Progenitor cell of endocrine pancreas (in vitro differentiated cells): ENCODE measurements at regions not wholly inside any gene's neighbourhood (a gene's known extent, or its start where the extent isn't known, plus 50 kb on each side); places are given as distances from the start of the nearest gene placed in this dataset.
"Not testable (repeated sequence)": the region's sequence is repeated elsewhere in the genome, so short reads cannot be mapped to it uniquely, and the experiment has no call there.

ENCODE experiments used
- DNase-seq: peaks from one replicate; pipeline ENCODE4 v3.0.0; 2021; ENCODE audit warnings: low spot score; ENCODE audit not compliant: unreplicated experiment
- H3K27ac Mint-ChIP-seq: 2 replicates; pipeline ENCODE4 v1.8.0; 2021; ENCODE audit warnings: mild to moderate bottlenecking, moderate library complexity, mixed read lengths
- H3K27me3 Mint-ChIP-seq: 2 replicates; pipeline ENCODE4 v1.8.0; 2021; ENCODE audit warnings: mixed read lengths
- H3K36me3 Mint-ChIP-seq: 2 replicates; pipeline ENCODE4 v1.8.0; 2022; ENCODE audit warnings: mixed read lengths; ENCODE audit not compliant: insufficient read depth
- H3K4me1 Mint-ChIP-seq: 2 replicates; pipeline ENCODE4 v1.8.0; 2021; ENCODE audit warnings: low read depth, mixed read lengths
- H3K4me3 Mint-ChIP-seq: 2 replicates; pipeline ENCODE4 v1.8.0; 2021; ENCODE audit warnings: low read depth, mild to moderate bottlenecking, moderate library complexity, mixed read lengths
- H3K9me3 Mint-ChIP-seq: 2 replicates; pipeline ENCODE4 v1.8.0; 2021; ENCODE audit warnings: low read depth, mixed read lengths
- CTCF ChIP-seq: fragments of 200-600 bp; sonication (generic); IDR thresholded peaks from one replicate; pipeline ENCODE4 v1.5.0; 2021; ENCODE audit warnings: antibody characterized with exemption, mild to moderate bottlenecking; ENCODE audit not compliant: unreplicated experiment

DNA sequence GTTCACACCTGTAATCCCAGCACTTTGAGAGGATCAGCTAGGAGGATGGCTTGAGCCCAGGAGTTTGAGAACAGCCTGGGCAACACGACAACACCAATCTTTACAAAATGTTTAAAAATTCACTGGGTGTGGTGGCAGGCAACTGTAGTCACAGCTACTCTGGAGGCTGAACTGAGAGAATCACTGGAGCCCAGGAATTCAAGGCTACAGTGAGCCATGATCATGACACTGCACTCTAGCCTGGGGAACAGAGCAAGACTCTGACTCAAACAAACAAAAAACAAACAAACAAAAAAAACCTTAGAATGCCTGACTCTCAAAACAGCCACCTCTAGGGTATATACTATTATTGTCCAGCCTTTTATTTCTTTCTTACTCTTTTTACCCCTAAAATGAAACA is 56.5 kb upstream of the PAPSS2 start:
- peaks cover 17% of the 10 kb centered on the region for H3K4me1 Mint-ChIP-seq
- H3K27ac Mint-ChIP-seq: no peak overlapping the region
- H3K36me3 Mint-ChIP-seq: no peaks in the 10 kb centered on the region
- H3K4me3 Mint-ChIP-seq: no peak overlapping the region
- H3K27me3 Mint-ChIP-seq: no peaks in the 10 kb centered on the region
- no peak for TF ChIP-seq CTCF
- no peak for DNase-seq
- H3K9me3 Mint-ChIP-seq: no peaks in the 10 kb centered on the region

GRCh38 chr10:87603769-87604168 is 55.9 kb upstream of the PAPSS2 start:
- Mint-ChIP-seq H3K4me3 (no peak overlapping the region), H3K9me3 (no peaks in the 10 kb centered on the region), H3K4me1 (peaks cover 17% of the 10 kb centered on the region), H3K27me3 (no peaks in the 10 kb centered on the region), H3K36me3 (no peaks in the 10 kb centered on the region), H3K27ac (no peak overlapping the region)
- no peak for TF ChIP-seq CTCF
- DNase-seq: no peak

DNA sequence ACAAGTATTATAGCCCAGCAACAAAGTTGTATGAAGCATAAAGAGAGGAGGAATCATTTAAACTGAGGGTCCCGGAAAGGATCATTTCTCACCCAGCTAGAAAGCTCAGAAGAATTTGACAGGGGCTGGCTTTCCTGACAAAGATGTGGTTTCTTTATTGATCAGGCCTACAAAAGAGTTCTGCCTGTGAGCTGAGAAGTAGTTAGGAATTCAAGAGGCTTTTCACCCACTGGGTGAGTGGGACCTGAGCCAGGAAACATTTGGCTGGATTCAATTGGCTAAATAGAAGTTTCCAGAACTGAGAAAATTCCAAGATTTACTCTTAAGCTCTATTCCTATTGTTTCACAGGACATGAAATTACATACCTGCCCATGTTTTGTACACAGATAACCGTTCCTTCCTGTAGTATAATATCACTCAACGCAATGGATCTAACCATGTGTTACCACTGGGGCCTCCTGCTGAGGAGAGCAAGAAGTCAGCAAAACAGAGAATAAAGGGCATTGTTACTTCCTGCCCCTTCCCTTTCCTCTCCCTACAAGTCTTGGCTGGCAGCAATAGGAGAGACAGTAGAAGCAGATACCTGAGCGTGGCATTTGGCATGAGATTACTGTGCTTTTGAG is 53.9 kb upstream of the PAPSS2 start:
- Mint-ChIP-seq H3K4me1 (peaks cover 17% of the 10 kb centered on the region), H3K27me3 (no peaks in the 10 kb centered on the region), H3K36me3 (no peaks in the 10 kb centered on the region), H3K27ac (peak overlapping the region; percentile 76), H3K9me3 (peaks cover 2% of the 10 kb centered on the region), H3K4me3 (no peak overlapping the region)
- no peak for TF ChIP-seq CTCF
- DNase-seq: no peak

- H3K4me3 Mint-ChIP-seq: no peak overlapping the region
- no peaks in the 10 kb centered on the region for H3K27me3 Mint-ChIP-seq
- peaks cover 14% of the 10 kb centered on the region for H3K9me3 Mint-ChIP-seq
- DNase-seq: no peak
- peaks cover 16% of the 10 kb centered on the region for H3K4me1 Mint-ChIP-seq
- H3K36me3 Mint-ChIP-seq: no peaks in the 10 kb centered on the region
- no peak for TF ChIP-seq CTCF
- no peak overlapping the region for H3K27ac Mint-ChIP-seq
Measured at GRCh38 chr10:87608756-87609155, 50.9 kb upstream of the PAPSS2 start.

DNA sequence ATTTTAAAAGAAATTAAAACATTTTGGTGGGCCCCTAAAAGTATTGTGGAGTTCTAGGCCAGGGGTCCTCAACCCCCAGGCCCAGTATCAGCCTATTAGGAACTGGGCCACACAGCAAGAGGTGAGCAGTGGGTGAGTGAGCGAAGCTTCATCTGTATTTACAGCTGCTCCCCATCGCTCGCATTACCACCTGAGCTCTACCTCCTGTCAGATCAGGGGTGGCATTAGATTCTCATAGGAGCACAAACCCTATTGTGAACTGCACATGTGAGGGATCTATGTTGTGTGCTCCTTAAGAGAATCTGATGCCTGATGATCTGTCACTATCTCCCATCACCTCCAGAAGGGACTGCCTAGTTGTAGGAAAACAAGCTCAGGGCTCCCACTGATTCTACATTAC is 50.1 kb upstream of the PAPSS2 start:
- H3K27me3 Mint-ChIP-seq, H3K4me3 Mint-ChIP-seq, H3K27ac Mint-ChIP-seq: not testable (repeated sequence)

More for the DNA sequence above, 50.1 kb upstream of the PAPSS2 start:
- H3K36me3 Mint-ChIP-seq, DNase-seq: not testable (repeated sequence)
- Mint-ChIP-seq H3K9me3 (peaks cover 14% of the 10 kb centered on the region), H3K4me1 (peaks cover 14% of the 10 kb centered on the region)
